22Rv1 (cell line): ENCODE measurements at regions not wholly inside any gene's neighbourhood (a gene's known extent, or its start where the extent isn't known, plus 50 kb on each side); places are given as distances from the start of the nearest gene placed in this dataset.

ENCODE experiments used
- CTCF ChIP-seq: fragments of 450-650 bp; IDR thresholded peaks from 2 replicates; pipeline ENCODE4 v1.5.1; 2017; ENCODE audit warnings: mild to moderate bottlenecking
- ZFX ChIP-seq: fragments of 450-650 bp; IDR thresholded peaks from 2 replicates; pipeline ENCODE4 v1.6.1; 2017; ENCODE audit warnings: antibody characterized with exemption, borderline replicate concordance

GRCh38 chr5:103375863-103376591, 117.5 kb downstream of the MACIR start:
- no peak for TF ChIP-seq CTCF
- TF ChIP-seq ZFX = no peak
